PC-3 (cell line): ENCODE measurements at regions not wholly inside any gene's neighbourhood (a gene's known extent, or its start where the extent isn't known, plus 50 kb on each side); places are given as distances from the start of the nearest gene placed in this dataset.
A peak's percentile ranks its signal among the peaks of the same experiment; 100 is the strongest.

Source experiments
- ATAC-seq: fragments of 200-7000 bp; cut with Tn5 transposase; 2 replicates; pipeline ENCODE4 v1.9.1; 2020; ENCODE audit warnings: mild to moderate bottlenecking, moderate library complexity
- BruUV-seq: library from RNA; stranded (reverse); fragments of 400-500 nt; replicated peaks from 2 replicates; lab custom pipeline; 2021; lab: Mats Ljungman, UMichigan
- CTCF ChIA-PET: fragments of 300-600 bp; sonication (Branson Sonifier 250); formaldehyde crosslinking; loops from one replicate; lab custom pipeline; 2022; ENCODE audit warnings: antibody characterized with exemption; lab: Charles Lee
- POLR2A ChIA-PET: fragments of 300-600 bp; sonication (Branson Sonifier 250); formaldehyde crosslinking; loops from one replicate; lab custom pipeline; 2022; ENCODE audit warnings: antibody characterized with exemption; ENCODE audit not compliant: unreplicated experiment; lab: Charles Lee
- DNase-seq: peaks from one replicate; pipeline ENCODE4 v3.0.0-alpha.2; 2015
- H2AFZ ChIP-seq: fragments of 300-600 bp; sonication (generic); 2 replicates; pipeline ENCODE4 v1.6.0; 2016; ENCODE audit warnings: antibody characterized with exemption, low read length
- H3F3A ChIP-seq: fragments of 300-600 bp; sonication (generic); one replicate; pipeline ENCODE4 v1.6.0; 2017; ENCODE audit warnings: antibody characterized with exemption, low read length, control low read depth, mild to moderate bottlenecking; ENCODE audit not compliant: unreplicated experiment
- H3K27ac ChIP-seq: fragments of 300-600 bp; sonication (generic); 2 replicates; pipeline ENCODE4 v1.5.1; 2016; ENCODE audit warnings: mild to moderate bottlenecking, low read length
- H3K27me3 ChIP-seq: fragments of 300-600 bp; sonication (generic); 2 replicates; pipeline ENCODE4 v1.6.1; 2016; ENCODE audit warnings: low read length, mixed read lengths
- H3K36me3 ChIP-seq: fragments of 300-600 bp; sonication (generic); 2 replicates; pipeline ENCODE4 v1.6.1; 2016; ENCODE audit warnings: low read depth, mixed run types, low read length, mixed read lengths
- H3K4me1 ChIP-seq: fragments of 300-600 bp; sonication (generic); 2 replicates; pipeline ENCODE4 v1.5.1; 2016; ENCODE audit warnings: low read length; ENCODE audit not compliant: insufficient read depth
- H3K4me2 ChIP-seq: fragments of 300-600 bp; sonication (generic); 2 replicates; pipeline ENCODE4 v1.6.0; 2016; ENCODE audit warnings: low read length
- H3K4me3 ChIP-seq: fragments of 300-600 bp; sonication (generic); 2 replicates; pipeline ENCODE4 v1.5.1; 2016; ENCODE audit warnings: mild to moderate bottlenecking, low read length, mixed read lengths
- H3K79me2 ChIP-seq: fragments of 300-600 bp; sonication (generic); 2 replicates; pipeline ENCODE4 v1.6.1; 2017; ENCODE audit warnings: low read length, mixed read lengths
- H3K9ac ChIP-seq: fragments of 300-600 bp; sonication (generic); 2 replicates; pipeline ENCODE4 v1.6.0; 2016; ENCODE audit warnings: mild to moderate bottlenecking, low read length
- H3K9me2 ChIP-seq: fragments of 300-600 bp; sonication (generic); replicated peaks from 2 replicates; pipeline ENCODE4 v1.6.1; 2016; ENCODE audit warnings: mixed run types, low read length, mixed read lengths
- H3K9me3 ChIP-seq: fragments of 300-600 bp; sonication (generic); 2 replicates; pipeline ENCODE4 v1.6.1; 2016; ENCODE audit warnings: low read length, mixed read lengths
- H4K20me1 ChIP-seq: fragments of 300-600 bp; sonication (generic); 2 replicates; pipeline ENCODE4 v1.6.1; 2016; ENCODE audit warnings: low read length, mixed read lengths
- EZH2 ChIP-seq: fragments of 300-600 bp; sonication (generic); IDR thresholded peaks from one replicate; pipeline ENCODE4 v1.6.1; 2017; ENCODE audit warnings: antibody characterized with exemption, mild to moderate bottlenecking, low read length; ENCODE audit not compliant: unreplicated experiment
- EZH2phosphoT487 ChIP-seq: fragments of 300-600 bp; sonication (generic); IDR thresholded peaks from 2 replicates; pipeline ENCODE4 v1.6.1; 2018; ENCODE audit warnings: mild to moderate bottlenecking, antibody characterized with exemption, low read length, borderline replicate concordance
- intact Hi-C: fragments of 100-400 bp; cut with micrococcal nuclease; formaldehyde crosslinking; loops from 2 replicates; pipeline ENCODE4 v1.9.0; 2023
- TF ChIP-seq, protein P1 (sequence below): fragments of 300-600 bp; sonication (generic); conservative IDR thresholded peaks from 2 replicates; pipeline ENCODE4 v1.5.1; 2017; ENCODE audit warnings: antibody characterized with exemption, low read depth, mild to moderate bottlenecking, low read length

DNA sequence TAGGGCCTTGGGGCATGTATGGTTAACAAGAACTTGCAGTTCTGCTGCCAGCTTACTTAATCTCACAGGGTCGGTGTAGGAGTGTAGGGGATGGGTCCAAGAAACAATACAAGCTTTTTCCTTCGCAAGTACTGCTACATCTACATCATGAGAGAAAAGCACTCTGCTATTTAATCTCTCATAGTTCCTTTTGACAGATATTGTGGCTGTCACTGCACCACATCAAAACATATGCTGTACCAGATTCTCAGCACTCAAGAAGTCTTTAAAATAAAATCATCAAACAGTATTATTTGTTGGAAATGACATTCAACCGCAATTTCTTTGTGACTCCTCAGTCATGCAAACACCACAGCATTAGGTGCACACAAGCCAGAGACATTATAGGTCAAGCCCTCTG is 215.5 kb upstream of the BMP4 start:
- peaks cover 8% of the 10 kb centered on the region for H3F3A ChIP-seq
- no peaks in the 10 kb centered on the region for H3K27me3 ChIP-seq
- POLR2A ChIA-PET, result no interaction called here
- no peak overlapping the region for H3K9ac ChIP-seq
- H4K20me1 ChIP-seq, result no peaks in the 10 kb centered on the region
- no peak overlapping the region for H3K4me3 ChIP-seq
- H3K9me3 ChIP-seq, result no peaks in the 10 kb centered on the region
- no peak overlapping the region for H3K4me2 ChIP-seq
- H3K27ac ChIP-seq, result no peak overlapping the region
- no peak for DNase-seq
- no TSS peak for BruUV-seq
- H3K9me2 ChIP-seq, result no peaks in the 10 kb centered on the region
- no peak overlapping the region for H2AFZ ChIP-seq
- intact Hi-C loops, result no loop called here
- no peaks in the 10 kb centered on the region for H3K36me3 ChIP-seq
- no peaks in the 10 kb centered on the region for H3K79me2 ChIP-seq
- no peak for TF ChIP-seq EZH2
- TF ChIP-seq EZH2phosphoT487, result no peak
- TF ChIP-seq, protein P1, sequence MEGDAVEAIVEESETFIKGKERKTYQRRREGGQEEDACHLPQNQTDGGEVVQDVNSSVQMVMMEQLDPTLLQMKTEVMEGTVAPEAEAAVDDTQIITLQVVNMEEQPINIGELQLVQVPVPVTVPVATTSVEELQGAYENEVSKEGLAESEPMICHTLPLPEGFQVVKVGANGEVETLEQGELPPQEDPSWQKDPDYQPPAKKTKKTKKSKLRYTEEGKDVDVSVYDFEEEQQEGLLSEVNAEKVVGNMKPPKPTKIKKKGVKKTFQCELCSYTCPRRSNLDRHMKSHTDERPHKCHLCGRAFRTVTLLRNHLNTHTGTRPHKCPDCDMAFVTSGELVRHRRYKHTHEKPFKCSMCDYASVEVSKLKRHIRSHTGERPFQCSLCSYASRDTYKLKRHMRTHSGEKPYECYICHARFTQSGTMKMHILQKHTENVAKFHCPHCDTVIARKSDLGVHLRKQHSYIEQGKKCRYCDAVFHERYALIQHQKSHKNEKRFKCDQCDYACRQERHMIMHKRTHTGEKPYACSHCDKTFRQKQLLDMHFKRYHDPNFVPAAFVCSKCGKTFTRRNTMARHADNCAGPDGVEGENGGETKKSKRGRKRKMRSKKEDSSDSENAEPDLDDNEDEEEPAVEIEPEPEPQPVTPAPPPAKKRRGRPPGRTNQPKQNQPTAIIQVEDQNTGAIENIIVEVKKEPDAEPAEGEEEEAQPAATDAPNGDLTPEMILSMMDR, result no peak
- ATAC-seq, result no peak
- CTCF ChIA-PET, result interaction anchor here (0.6 to 1.3 kb wide), 3 partner anchors 149 to 384 kb away, joined by 4 to 10 read pairs (median 5); no protein-coding TSS in a partner anchor
- H3K4me1 ChIP-seq, result peaks cover 88% of the 10 kb centered on the region

- H3K27me3 ChIP-seq, result no peaks in the 10 kb centered on the region
- intact Hi-C loops, result no loop called here
- H3F3A ChIP-seq, result peaks cover 8% of the 10 kb centered on the region
- no peaks in the 10 kb centered on the region for H3K9me2 ChIP-seq
- H3K27ac ChIP-seq, result no peak overlapping the region
- H3K4me1 ChIP-seq, result peaks cover 91% of the 10 kb centered on the region
- no peaks in the 10 kb centered on the region for H3K9me3 ChIP-seq
- ATAC-seq (no peak), DNase-seq (peak; percentile 47)
- CTCF ChIA-PET, result interaction anchor here (1.1 kb wide), 1 partner anchor 149 kb away, joined by 4 read pairs; no protein-coding TSS in a partner anchor
- H3K79me2 ChIP-seq, result no peaks in the 10 kb centered on the region
- TF ChIP-seq EZH2phosphoT487, result no peak
- TF ChIP-seq EZH2, result no peak
- TF ChIP-seq, protein P1, result no peak
- H2AFZ ChIP-seq, result no peak overlapping the region
- POLR2A ChIA-PET, result no interaction called here
- no peak overlapping the region for H3K4me2 ChIP-seq
- H4K20me1 ChIP-seq, result no peaks in the 10 kb centered on the region
- no peaks in the 10 kb centered on the region for H3K36me3 ChIP-seq
- no peak overlapping the region for H3K4me3 ChIP-seq
- no peak overlapping the region for H3K9ac ChIP-seq
- no TSS peak for BruUV-seq
Observed at GRCh38 chr14:54172562-54172961, 215.9 kb upstream of the BMP4 start.

- Histone ChIP-seq H3F3A (peaks cover 5% of the 10 kb centered on the region), H3K9me2 (no peaks in the 10 kb centered on the region), H3K4me2 (no peak overlapping the region), H4K20me1 (no peaks in the 10 kb centered on the region), H3K9me3 (no peaks in the 10 kb centered on the region), H3K4me1 (peaks cover 88% of the 10 kb centered on the region), H3K79me2 (no peaks in the 10 kb centered on the region), H2AFZ (no peak overlapping the region), H3K27me3 (no peaks in the 10 kb centered on the region), H3K36me3 (no peaks in the 10 kb centered on the region), H3K9ac (no peak overlapping the region), H3K4me3 (no peak overlapping the region), H3K27ac (no peak overlapping the region)
- intact Hi-C loops, result loop anchor here (2.0 kb wide), 1 partner anchor 37 kb away; no protein-coding TSS in a partner anchor
- ChIA-PET CTCF (interaction anchor here (0.5 to 3.3 kb wide), 5 partner anchors 67 to 165 kb away, joined by 4 to 28 read pairs (median 6); no protein-coding TSS in a partner anchor), POLR2A (interaction anchor here (0.9 to 1.1 kb wide), 2 partner anchors 68 to 78 kb away, joined by 6 to 9 read pairs; no protein-coding TSS in a partner anchor)
- no TSS peak for BruUV-seq
- DNase-seq, result peak; percentile 47
- ATAC-seq, result no peak
- TF ChIP-seq, protein P1, result no peak
- no peak for TF ChIP-seq EZH2
- TF ChIP-seq EZH2phosphoT487, result no peak
Observed at GRCh38 chr14:54173802-54174201, 217.2 kb upstream of the BMP4 start.
